ENCODE measurements at regions not wholly inside any gene's neighbourhood (a gene's known extent, or its start where the extent isn't known, plus 50 kb on each side); places are given as distances from the start of the nearest gene placed in this dataset.
A peak's percentile ranks its signal among the peaks of the same experiment; 100 is the strongest.

DNA sequence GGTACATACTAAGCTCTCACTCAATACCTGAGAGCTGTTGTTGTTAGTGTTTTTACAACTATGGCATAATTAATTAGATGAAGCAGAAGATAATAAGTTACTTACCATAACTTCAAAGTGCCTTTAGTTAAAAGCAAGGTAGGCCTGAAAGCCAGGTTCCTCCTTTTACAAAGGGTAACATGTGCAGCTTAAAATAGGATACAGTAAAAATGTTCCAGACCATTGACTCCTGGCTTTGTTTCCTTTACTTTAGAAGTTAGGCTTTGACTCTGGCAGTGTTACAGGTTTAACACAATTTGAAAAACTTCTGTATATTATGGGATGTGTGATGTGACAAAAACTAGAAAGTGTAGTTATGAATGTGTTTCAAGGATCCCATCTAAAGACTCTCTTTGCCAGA lies 522.5 kb downstream of the EPM2A start:
- no peaks in the 10 kb centered on the region for H3K36me3 Mint-ChIP-seq (ENCODE audit: unreplicated experiment)
- no peaks in the 10 kb centered on the region for H3K27me3 Mint-ChIP-seq (ENCODE audit: unreplicated experiment)
- no peak overlapping the region for H3K4me3 Mint-ChIP-seq (ENCODE audit: unreplicated experiment)
- no peak for DNase-seq
- H3K9me3 Mint-ChIP-seq (ENCODE audit: unreplicated experiment) = no peaks in the 10 kb centered on the region
- no peaks in the 10 kb centered on the region for H3K4me1 Mint-ChIP-seq (ENCODE audit: low read depth, unreplicated experiment)
- no peak overlapping the region for H3K27ac Mint-ChIP-seq (ENCODE audit: unreplicated experiment)
- no peak for TF ChIP-seq CTCF (IDR thresholded peaks at IDR 0.05; ENCODE audit: partially characterized antibody, unreplicated experiment)

DNA sequence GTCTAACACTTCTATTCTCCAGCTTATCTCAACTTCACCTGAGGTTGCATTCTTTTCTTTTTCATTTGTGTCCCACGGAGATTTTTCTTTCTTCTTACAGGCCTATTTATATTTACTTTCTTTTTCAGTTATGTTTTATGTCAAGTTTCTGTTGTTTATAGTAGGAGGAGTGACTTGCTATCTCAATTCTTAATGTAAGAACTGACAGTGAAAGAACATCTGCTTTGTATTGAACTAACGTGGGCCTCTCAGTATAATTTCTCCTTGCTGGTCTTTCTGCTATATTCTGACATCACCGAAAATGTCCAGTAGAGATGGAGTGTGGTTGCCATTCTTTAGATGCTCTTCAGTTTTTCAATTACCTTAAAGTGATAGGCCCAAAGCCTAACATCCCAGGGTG lies 521.7 kb downstream of the EPM2A start:
- H3K4me3 Mint-ChIP-seq (ENCODE audit: unreplicated experiment) = no peak overlapping the region
- no peaks in the 10 kb centered on the region for H3K9me3 Mint-ChIP-seq (ENCODE audit: unreplicated experiment)
- H3K4me1 Mint-ChIP-seq (ENCODE audit: low read depth, unreplicated experiment) = no peaks in the 10 kb centered on the region
- DNase-seq = no peak
- H3K27ac Mint-ChIP-seq (ENCODE audit: unreplicated experiment) = no peak overlapping the region
- no peaks in the 10 kb centered on the region for H3K27me3 Mint-ChIP-seq (ENCODE audit: unreplicated experiment)
- TF ChIP-seq CTCF (IDR thresholded peaks at IDR 0.05; ENCODE audit: partially characterized antibody, unreplicated experiment) = no peak
- no peaks in the 10 kb centered on the region for H3K36me3 Mint-ChIP-seq (ENCODE audit: unreplicated experiment)

DNA sequence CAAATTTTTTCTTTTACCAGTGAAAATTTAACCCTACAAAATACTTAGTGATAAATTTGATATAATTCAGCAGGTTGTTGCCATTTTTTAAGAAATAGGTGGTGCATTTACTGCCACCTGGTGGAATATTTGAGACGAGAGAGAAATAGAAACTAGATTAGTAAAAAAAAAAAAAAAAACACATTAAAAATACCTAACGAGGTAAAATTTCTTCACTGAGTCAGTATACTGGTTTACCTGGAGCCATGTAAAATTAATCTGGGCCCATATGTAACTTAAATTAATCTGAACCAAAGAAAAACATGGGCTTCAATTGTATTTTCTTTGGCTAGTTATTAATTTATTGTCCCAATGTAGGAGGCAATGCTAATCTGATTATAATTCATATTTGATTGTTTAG lies 520.8 kb downstream of the EPM2A start:
- DNase-seq = no peak
- Mint-ChIP-seq H3K9me3 (ENCODE audit: unreplicated experiment) (no peaks in the 10 kb centered on the region), H3K4me1 (ENCODE audit: low read depth, unreplicated experiment) (no peaks in the 10 kb centered on the region), H3K27ac (ENCODE audit: unreplicated experiment) (no peak overlapping the region), H3K4me3 (ENCODE audit: unreplicated experiment) (no peak overlapping the region), H3K36me3 (ENCODE audit: unreplicated experiment) (no peaks in the 10 kb centered on the region), H3K27me3 (ENCODE audit: unreplicated experiment) (no peaks in the 10 kb centered on the region)
- peak; percentile 82 for TF ChIP-seq CTCF (IDR thresholded peaks at IDR 0.05; ENCODE audit: partially characterized antibody, unreplicated experiment)

- H3K4me3 Mint-ChIP-seq (ENCODE audit: unreplicated experiment) = no peak overlapping the region
- no peak for DNase-seq
- no peaks in the 10 kb centered on the region for H3K27me3 Mint-ChIP-seq (ENCODE audit: unreplicated experiment)
- no peaks in the 10 kb centered on the region for H3K4me1 Mint-ChIP-seq (ENCODE audit: low read depth, unreplicated experiment)
- no peaks in the 10 kb centered on the region for H3K9me3 Mint-ChIP-seq (ENCODE audit: unreplicated experiment)
- TF ChIP-seq CTCF (IDR thresholded peaks at IDR 0.05; ENCODE audit: partially characterized antibody, unreplicated experiment) = no peak
- H3K27ac Mint-ChIP-seq (ENCODE audit: unreplicated experiment) = no peak overlapping the region
- no peaks in the 10 kb centered on the region for H3K36me3 Mint-ChIP-seq (ENCODE audit: unreplicated experiment)
These were observed 510.9 kb downstream of the EPM2A start for GRCh38 chr6:145224450-145224849.

DNA sequence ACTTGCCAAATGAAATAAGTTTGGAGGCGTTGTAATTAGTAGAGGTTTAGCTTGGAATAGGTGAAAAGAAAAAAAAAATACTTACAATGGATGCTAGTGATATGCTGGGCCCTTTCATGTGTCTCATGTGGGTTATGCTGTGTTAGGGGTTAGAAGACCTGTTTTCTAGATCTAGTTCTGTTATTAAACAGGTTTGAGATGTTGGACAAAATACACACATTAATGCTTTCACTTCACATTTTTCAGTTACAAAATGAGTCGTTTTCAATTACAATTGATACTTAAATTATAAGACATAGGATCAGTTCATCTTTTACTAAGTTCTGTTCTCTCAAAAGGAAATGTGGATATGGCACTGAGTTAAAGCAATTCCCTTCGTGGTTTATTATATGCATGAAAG lies 509.8 kb downstream of the EPM2A start:
- Mint-ChIP-seq H3K9me3 (ENCODE audit: unreplicated experiment) (no peaks in the 10 kb centered on the region), H3K4me1 (ENCODE audit: low read depth, unreplicated experiment) (no peaks in the 10 kb centered on the region), H3K4me3 (ENCODE audit: unreplicated experiment) (no peak overlapping the region), H3K36me3 (ENCODE audit: unreplicated experiment) (no peaks in the 10 kb centered on the region), H3K27ac (ENCODE audit: unreplicated experiment) (no peak overlapping the region), H3K27me3 (ENCODE audit: unreplicated experiment) (no peaks in the 10 kb centered on the region)
- TF ChIP-seq CTCF (IDR thresholded peaks at IDR 0.05; ENCODE audit: partially characterized antibody, unreplicated experiment) = no peak
- no peak for DNase-seq
